Mucosa of descending colon (tissue), 3 donors: ENCODE measurements at regions not wholly inside any gene's neighbourhood (a gene's known extent, or its start where the extent isn't known, plus 50 kb on each side); places are given as distances from the start of the nearest gene placed in this dataset.

Experiments
- ATAC-seq: fragments of 200-7000 bp; cut with Tn5 transposase; one replicate; pipeline ENCODE4 v1.9.1; 2020; ENCODE audit warnings: mild to moderate bottlenecking, moderate library complexity
- DNase-seq, 3 donors: peaks; one replicate each; pipeline ENCODE4 v3.0.0-alpha.2; 2020
- H3K36me3 ChIP-seq: fragments of 200-600 bp; one replicate; pipeline ENCODE4 v1.8.0; 2021; ENCODE audit warnings: low read depth, mild to moderate bottlenecking
- H3K4me1 ChIP-seq: fragments of 200-600 bp; one replicate; pipeline ENCODE4 v1.8.0; 2021; ENCODE audit warnings: low read depth, mild to moderate bottlenecking
- H3K4me3 ChIP-seq: fragments of 200-600 bp; one replicate; pipeline ENCODE4 v1.8.0; 2021; ENCODE audit warnings: mild to moderate bottlenecking
- H3K9me3 ChIP-seq: fragments of 200-600 bp; one replicate; pipeline ENCODE4 v1.8.0; 2021; ENCODE audit warnings: mild to moderate bottlenecking
- intact Hi-C, 2 donors: fragments of 100-400 bp; cut with DNase I in 1 of 2; cut with micrococcal nuclease in 1 of 2; formaldehyde crosslinking; loops; one replicate each; pipeline versions ENCODE4 v1.11.0 to v1.11.1; 2022; cut with DNase I, micrococcal nuclease
- TF ChIP-seq, protein P1 (sequence below): fragments of 200-600 bp; IDR thresholded peaks from one replicate; pipeline ENCODE4 v1.8.0; 2022; ENCODE audit warnings: antibody characterized with exemption, mild to moderate bottlenecking
- donor health status: DM: no; HTN: no; CAD: no; lungs with moderate emphysema.
- donor health status: DM: no; HTN: no; CAD: no.
- donor health status: DM: no; HTN: yes; CAD: no.

DNA sequence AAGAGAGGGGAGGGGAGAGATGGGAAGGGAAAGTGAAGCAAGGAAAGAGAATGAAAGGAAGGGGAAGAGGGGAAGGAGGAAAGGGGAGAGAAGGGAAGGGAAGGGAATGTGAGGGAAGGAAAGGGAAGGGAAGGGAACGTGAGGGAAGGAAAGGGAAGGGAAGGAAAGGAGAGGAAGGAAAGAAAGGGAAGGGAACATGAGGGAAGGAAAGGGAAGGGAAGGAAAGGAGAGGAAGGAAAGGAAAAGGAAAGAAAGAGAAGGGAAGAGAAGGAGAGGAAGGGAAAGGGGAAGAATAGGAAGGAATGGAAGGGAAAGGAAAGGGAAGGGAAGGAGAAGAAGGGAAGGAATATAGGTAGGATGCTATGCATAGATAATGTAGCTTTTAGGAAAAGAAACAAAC, 139.7 kb upstream of the PTER start:
- Histone ChIP-seq H3K9me3 (no peaks in the 10 kb centered on the region), H3K4me3 (no peak overlapping the region), H3K36me3 (no peaks in the 10 kb centered on the region), H3K4me1 (no peaks in the 10 kb centered on the region)
- TF ChIP-seq, protein P1, sequence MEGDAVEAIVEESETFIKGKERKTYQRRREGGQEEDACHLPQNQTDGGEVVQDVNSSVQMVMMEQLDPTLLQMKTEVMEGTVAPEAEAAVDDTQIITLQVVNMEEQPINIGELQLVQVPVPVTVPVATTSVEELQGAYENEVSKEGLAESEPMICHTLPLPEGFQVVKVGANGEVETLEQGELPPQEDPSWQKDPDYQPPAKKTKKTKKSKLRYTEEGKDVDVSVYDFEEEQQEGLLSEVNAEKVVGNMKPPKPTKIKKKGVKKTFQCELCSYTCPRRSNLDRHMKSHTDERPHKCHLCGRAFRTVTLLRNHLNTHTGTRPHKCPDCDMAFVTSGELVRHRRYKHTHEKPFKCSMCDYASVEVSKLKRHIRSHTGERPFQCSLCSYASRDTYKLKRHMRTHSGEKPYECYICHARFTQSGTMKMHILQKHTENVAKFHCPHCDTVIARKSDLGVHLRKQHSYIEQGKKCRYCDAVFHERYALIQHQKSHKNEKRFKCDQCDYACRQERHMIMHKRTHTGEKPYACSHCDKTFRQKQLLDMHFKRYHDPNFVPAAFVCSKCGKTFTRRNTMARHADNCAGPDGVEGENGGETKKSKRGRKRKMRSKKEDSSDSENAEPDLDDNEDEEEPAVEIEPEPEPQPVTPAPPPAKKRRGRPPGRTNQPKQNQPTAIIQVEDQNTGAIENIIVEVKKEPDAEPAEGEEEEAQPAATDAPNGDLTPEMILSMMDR: no peak
- ATAC-seq (no peak), DNase-seq (no peak)
- intact Hi-C loops: no loop called here

DNA sequence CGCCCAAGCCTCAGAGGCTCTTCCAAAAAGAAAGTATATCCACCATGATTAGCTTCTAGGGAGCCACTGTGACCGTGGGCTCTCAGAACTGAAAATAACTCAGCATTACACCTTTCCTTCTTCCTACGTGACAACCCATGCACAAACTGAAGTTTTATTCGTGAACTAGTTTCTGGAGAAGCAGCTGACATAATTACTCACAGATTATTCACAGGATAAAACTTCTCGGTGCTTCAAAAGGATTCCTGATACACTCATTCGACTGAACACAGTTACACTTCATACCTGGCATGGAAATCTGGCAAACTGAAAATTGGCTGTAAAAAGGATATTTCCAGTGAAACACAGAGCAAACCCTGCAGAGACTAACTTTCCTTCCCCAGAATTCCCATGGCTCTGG, 139.2 kb upstream of the PTER start:
- intact Hi-C loops: no loop called here
- Histone ChIP-seq H3K4me1 (no peaks in the 10 kb centered on the region), H3K4me3 (no peak overlapping the region), H3K36me3 (no peaks in the 10 kb centered on the region), H3K9me3 (no peaks in the 10 kb centered on the region)
- TF ChIP-seq, protein P1: no peak
- DNase-seq (no peak), ATAC-seq (no peak)

DNA sequence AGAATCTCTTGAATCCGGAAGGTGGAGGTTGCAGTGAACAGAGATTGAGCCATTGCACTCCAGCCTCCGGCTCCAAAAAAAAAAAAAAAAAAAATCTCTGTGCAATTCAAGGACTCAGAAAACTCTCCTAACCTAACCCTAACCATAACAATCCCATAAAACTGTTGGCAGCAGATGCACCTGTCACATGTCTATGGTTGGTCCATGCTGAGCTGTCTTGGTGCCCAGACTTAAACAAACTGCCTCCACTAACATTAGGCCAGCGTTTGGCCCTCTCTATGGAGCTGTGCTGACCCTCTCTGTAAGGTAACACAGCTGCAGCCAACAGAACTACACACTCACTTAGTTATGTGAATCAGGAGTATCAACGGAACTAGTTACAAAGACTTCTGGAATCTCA, 132.5 kb upstream of the PTER start:
- intact Hi-C loops: no loop called here
- no peak for DNase-seq

DNA sequence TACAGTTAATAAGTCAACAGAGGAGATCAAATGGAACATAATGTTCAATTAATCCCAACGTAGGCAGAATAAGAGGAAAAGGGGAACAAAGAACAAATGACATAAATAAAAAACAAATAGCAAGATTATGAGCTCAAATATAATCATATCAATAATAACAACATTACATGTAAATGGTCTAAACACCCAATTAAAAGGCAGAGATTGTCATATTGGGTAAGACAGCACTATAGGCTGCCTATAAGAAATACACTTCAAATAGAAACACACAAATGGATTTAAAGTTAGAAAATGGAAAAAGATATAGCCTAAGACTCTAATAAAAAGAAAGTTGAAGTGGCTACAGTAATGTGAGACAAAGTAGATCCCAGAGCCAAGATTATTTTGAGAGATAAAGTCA, 126.4 kb upstream of the PTER start:
- no peaks in the 10 kb centered on the region for H3K36me3 ChIP-seq
- intact Hi-C loops: no loop called here
- no peak overlapping the region for H3K4me3 ChIP-seq
- TF ChIP-seq, protein P1: no peak
- H3K4me1 ChIP-seq: no peaks in the 10 kb centered on the region
- DNase-seq: no peak
- ATAC-seq: no peak
- no peaks in the 10 kb centered on the region for H3K9me3 ChIP-seq

More for the DNA sequence above, 132.5 kb upstream of the PTER start:
- TF ChIP-seq, protein P1: no peak
- Histone ChIP-seq H3K4me3 (no peak overlapping the region), H3K36me3 (no peaks in the 10 kb centered on the region), H3K9me3 (no peaks in the 10 kb centered on the region), H3K4me1 (no peaks in the 10 kb centered on the region)
- no peak for ATAC-seq

DNA sequence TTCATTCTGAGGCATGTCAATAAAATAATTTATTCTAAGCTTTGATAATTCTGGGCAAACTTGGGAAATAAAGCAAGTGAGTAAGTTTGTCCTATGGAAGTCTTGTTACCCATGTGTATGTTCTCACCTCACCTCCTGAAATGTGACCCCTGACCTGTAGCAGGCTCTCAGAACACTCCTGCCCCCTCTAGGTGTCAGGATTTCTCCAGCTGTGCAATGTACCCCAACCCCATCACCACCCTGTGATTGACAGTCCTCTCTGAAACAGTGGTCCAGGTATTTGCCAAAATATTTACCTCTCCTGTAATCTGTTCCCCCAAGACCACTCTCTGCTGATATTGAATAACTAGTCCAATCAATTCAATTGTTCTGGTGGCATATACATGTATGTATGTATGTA, 122.6 kb upstream of the PTER start:
- DNase-seq (no peak), ATAC-seq (no peak)
- Histone ChIP-seq H3K9me3 (no peaks in the 10 kb centered on the region), H3K4me3 (no peak overlapping the region), H3K4me1 (no peaks in the 10 kb centered on the region), H3K36me3 (no peaks in the 10 kb centered on the region)
- TF ChIP-seq, protein P1: no peak
- intact Hi-C loops: no loop called here

DNA sequence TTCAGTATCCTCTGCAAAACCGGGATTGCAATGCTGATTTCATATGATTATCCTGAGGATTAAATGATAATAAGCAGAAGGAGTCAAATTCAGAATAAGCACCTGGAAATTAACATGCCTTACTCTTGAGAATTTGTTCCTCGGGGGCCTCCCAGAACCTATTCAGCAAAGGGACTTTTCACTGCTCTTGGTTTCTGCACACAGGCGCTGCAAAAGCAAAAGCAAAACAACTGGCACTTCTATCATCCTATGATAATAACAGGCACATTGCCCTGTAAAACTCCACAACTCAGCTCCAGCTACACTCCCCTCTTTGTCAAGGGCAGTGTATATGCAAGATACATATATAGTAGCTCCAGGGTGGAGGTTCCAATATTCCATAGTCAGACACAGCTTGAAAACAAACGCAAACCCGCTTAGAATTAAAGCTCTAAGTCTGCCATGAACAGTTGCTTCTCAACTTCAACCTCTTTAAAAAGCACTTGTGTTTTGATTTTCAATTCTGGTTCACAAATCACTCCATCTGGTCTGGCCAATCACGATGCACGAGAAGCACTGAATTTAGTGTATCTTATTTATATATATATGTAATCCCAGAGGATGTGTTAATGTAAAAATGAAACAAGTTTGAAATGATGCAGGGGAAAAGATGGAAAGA, 119.9 kb upstream of the PTER start:
- no peak overlapping the region for H3K4me3 ChIP-seq
- H3K9me3 ChIP-seq: no peaks in the 10 kb centered on the region
- TF ChIP-seq, protein P1: no peak
- no peaks in the 10 kb centered on the region for H3K36me3 ChIP-seq
- intact Hi-C loops: no loop called here
- DNase-seq (no peak), ATAC-seq (no peak)
- H3K4me1 ChIP-seq: no peaks in the 10 kb centered on the region
